IMR-90 (cell line): ENCODE measurements at regions not wholly inside any gene's neighbourhood (a gene's known extent, or its start where the extent isn't known, plus 50 kb on each side); places are given as distances from the start of the nearest gene placed in this dataset.

Experiments
- ATAC-seq: fragments of 200-7000 bp; cut with Tn5 transposase; 2 replicates; pipeline ENCODE4 v1.9.1; 2020; ENCODE audit warnings: low read depth, mild to moderate bottlenecking, moderate library complexity
- BruUV-seq: library from RNA; stranded (reverse); fragments of 400-500 nt; replicated peaks from 2 replicates; lab custom pipeline; 2021; lab: Mats Ljungman, UMichigan
- CTCF ChIA-PET: fragments of 300-600 bp; formaldehyde crosslinking; extraction: SDS; loops from one replicate; lab custom pipeline; 2021; ENCODE audit warnings: antibody characterized with exemption; lab: Yijun Ruan, JAX
- POLR2A ChIA-PET: fragments of 300-600 bp; sonication (Branson Sonifier 250); formaldehyde crosslinking; loops from one replicate; lab custom pipeline; 2022; ENCODE audit warnings: antibody characterized with exemption; ENCODE audit not compliant: unreplicated experiment; lab: Charles Lee
- DNase-seq: peaks from one replicate; pipeline ENCODE4 v3.0.0; 2013
- H2AFZ ChIP-seq: replicated peaks from 2 replicates; pipeline ENCODE3; 2013; ENCODE audit warnings: low read length, mild to moderate bottlenecking; ENCODE audit not compliant: poor library complexity
- H2AK5ac ChIP-seq: 2 replicates; pipeline ENCODE4 v1.6.1; 2013; ENCODE audit warnings: low read depth, low read length, inconsistent platforms
- H2AK9ac ChIP-seq: replicated peaks from 2 replicates; pipeline ENCODE3; 2013; ENCODE audit warnings: mild to moderate bottlenecking, low read depth, low read length, moderate library complexity; ENCODE audit not compliant: poor library complexity
- H2BK120ac ChIP-seq: 2 replicates; pipeline ENCODE4 v1.6.1; 2013; ENCODE audit warnings: low read depth, low read length, inconsistent platforms
- H2BK15ac ChIP-seq: 3 replicates; pipeline ENCODE4 v1.6.1; 2013; ENCODE audit warnings: low read depth, low read length, inconsistent platforms
- H2BK20ac ChIP-seq: 2 replicates; pipeline ENCODE4 v1.6.1; 2013; ENCODE audit warnings: low read depth, mild to moderate bottlenecking, inconsistent platforms, low read length, moderate library complexity
- H2BK5ac ChIP-seq: 2 replicates; pipeline ENCODE4 v1.6.1; 2013; ENCODE audit warnings: mild to moderate bottlenecking, low read depth, low read length, inconsistent platforms; ENCODE audit not compliant: poor library complexity, severe bottlenecking
- H3K14ac ChIP-seq: replicated peaks from 2 replicates; pipeline ENCODE4 v1.6.1; 2013; ENCODE audit warnings: low read depth, low read length, inconsistent platforms
- H3K18ac ChIP-seq: 2 replicates; pipeline ENCODE4 v1.6.1; 2013; ENCODE audit warnings: low read depth, low read length, control low read depth
- H3K23ac ChIP-seq: 2 replicates; pipeline ENCODE4 v1.6.1; 2013; ENCODE audit warnings: low read depth, low read length, inconsistent platforms
- H3K27ac ChIP-seq: 2 replicates; pipeline ENCODE4 v1.5.1; 2013; ENCODE audit warnings: mild to moderate bottlenecking, control low read depth, low read length; ENCODE audit not compliant: insufficient read depth
- H3K27me3 ChIP-seq: 2 replicates; pipeline ENCODE4 v1.6.1; 2013; ENCODE audit warnings: low read length; ENCODE audit not compliant: control insufficient read depth, insufficient read depth
- H3K36me3 ChIP-seq: 2 replicates; pipeline ENCODE4 v1.6.1; 2013; ENCODE audit warnings: low read length, mixed read lengths; ENCODE audit not compliant: control insufficient read depth, insufficient read depth
- H3K4ac ChIP-seq: 2 replicates; pipeline ENCODE4 v1.6.1; 2013; ENCODE audit warnings: low read depth, low read length, inconsistent platforms
- H3K4me1 ChIP-seq: 2 replicates; pipeline ENCODE4 v1.6.1; 2013; ENCODE audit warnings: low read length, mixed read lengths; ENCODE audit not compliant: control insufficient read depth, insufficient read depth
- H3K4me2 ChIP-seq: 2 replicates; pipeline ENCODE4 v1.6.1; 2013; ENCODE audit warnings: low read depth, mild to moderate bottlenecking, control low read depth, low read length, moderate library complexity
- H3K4me3 ChIP-seq: 2 replicates; pipeline ENCODE4 v1.5.1; 2013; ENCODE audit warnings: low read depth, mild to moderate bottlenecking, control low read depth, low read length, moderate library complexity; ENCODE audit not compliant: insufficient read depth
- H3K56ac ChIP-seq: 2 replicates; pipeline ENCODE4 v1.6.1; 2013; ENCODE audit warnings: low read length, inconsistent platforms; ENCODE audit not compliant: insufficient read depth; ENCODE audit errors: extremely low read depth
- H3K79me1 ChIP-seq, 2 experiments: 2 replicates each; pipeline ENCODE4 v1.6.1; 2013; ENCODE audit warnings: low read length in 2 of 2, inconsistent platforms in 1 of 2, low read depth in 1 of 2
- H3K9ac ChIP-seq: 2 replicates; pipeline ENCODE4 v1.6.1; 2013; ENCODE audit warnings: low read depth, low read length, control low read depth
- H3K9me1 ChIP-seq: 2 replicates; pipeline ENCODE4 v1.6.1; 2013; ENCODE audit warnings: low read length, inconsistent platforms; ENCODE audit not compliant: insufficient read depth
- H3K9me3 ChIP-seq: 2 replicates; pipeline ENCODE4 v1.6.1; 2013; ENCODE audit warnings: low read length; ENCODE audit not compliant: control insufficient read depth, insufficient read depth
- H4K20me1 ChIP-seq: 2 replicates; pipeline ENCODE4 v1.6.1; 2013; ENCODE audit warnings: low read length, inconsistent platforms; ENCODE audit not compliant: insufficient read depth
- H4K5ac ChIP-seq: 2 replicates; pipeline ENCODE4 v1.6.1; 2013; ENCODE audit warnings: mild to moderate bottlenecking, low read depth, low read length, control low read depth
- H4K8ac ChIP-seq, 2 experiments: 2 replicates each; pipeline ENCODE4 v1.6.1; 2013; ENCODE audit warnings: low read depth in 2 of 2, low read length in 2 of 2, control low read depth in 1 of 2, inconsistent platforms in 1 of 2
- H4K91ac ChIP-seq: 2 replicates; pipeline ENCODE4 v1.6.1; 2013; ENCODE audit warnings: low read depth, low read length, inconsistent platforms; ENCODE audit not compliant: insufficient read depth
- BHLHE40 ChIP-seq: fragments of 150-350 bp; IDR thresholded peaks from 2 replicates; pipeline ENCODE4 v1.6.1; 2016; ENCODE audit warnings: mild to moderate bottlenecking, low read depth, low read length
- CEBPB ChIP-seq: IDR thresholded peaks from 2 replicates; pipeline ENCODE4 v1.6.1; 2012; ENCODE audit warnings: low read depth, low read length, improper control_type of control experiment
- CHD1 ChIP-seq: IDR thresholded peaks from 2 replicates; pipeline ENCODE4 v1.6.1; 2012; ENCODE audit warnings: low read depth, low read length, improper control_type of control experiment
- FOS ChIP-seq: fragments of 150-350 bp; IDR thresholded peaks from 2 replicates; pipeline ENCODE4 v1.6.1; 2016; ENCODE audit warnings: low read depth, low read length
- MAFK ChIP-seq: IDR thresholded peaks from 2 replicates; pipeline ENCODE4 v1.6.1; 2012; ENCODE audit warnings: low read depth, low read length, improper control_type of control experiment
- MAZ ChIP-seq: IDR thresholded peaks from 2 replicates; pipeline ENCODE4 v1.6.1; 2012; ENCODE audit warnings: low read depth, mild to moderate bottlenecking, low read length, improper control_type of control experiment, moderate library complexity, borderline replicate concordance
- MXI1 ChIP-seq: IDR thresholded peaks from 2 replicates; pipeline ENCODE4 v1.6.1; 2012; ENCODE audit warnings: low read depth, mild to moderate bottlenecking, low read length, moderate library complexity, borderline replicate concordance
- NFE2L2 ChIP-seq: fragments of 150-350 bp; IDR thresholded peaks from 2 replicates; pipeline ENCODE4 v1.6.1; 2016; ENCODE audit warnings: low read depth, mild to moderate bottlenecking, low read length
- RCOR1 ChIP-seq: IDR thresholded peaks from 2 replicates; pipeline ENCODE4 v1.6.1; 2012; ENCODE audit warnings: mild to moderate bottlenecking, low read length, improper control_type of control experiment; ENCODE audit not compliant: insufficient replicate concordance
- RFX5 ChIP-seq: IDR thresholded peaks from 2 replicates; pipeline ENCODE4 v1.8.0; 2012; ENCODE audit warnings: low read depth, mild to moderate bottlenecking, low read length, moderate library complexity
- SMC3 ChIP-seq: fragments of 150-350 bp; IDR thresholded peaks from 2 replicates; pipeline ENCODE4 v1.6.1; 2016; ENCODE audit warnings: low read depth, mild to moderate bottlenecking, antibody characterized with exemption, low read length, moderate library complexity
- WGBS, 2 experiments: methylation state at CpG; one replicate each; pipeline versions ENCODE4 v1.1.5 to v1.1.7; 2013; ENCODE audit warnings: missing lambda C conversion rate in 2 of 2; ENCODE audit not compliant: insufficient read length in 1 of 2; ENCODE audit errors: extremely low coverage in 2 of 2; 5-methylcytosine and 5-hydroxymethylcytosine counted together
- dilution Hi-C: fragments of 300-500 bp; cut with HindIII; formaldehyde crosslinking; loops from one replicate; pipeline ENCODE4 v1.14.3; 2018; ENCODE audit warnings: low sequenced_read_pairs; ENCODE audit not compliant: unreplicated experiment
- in situ Hi-C: fragments of 300-500 bp; cut with MboI; formaldehyde crosslinking; loops from 3 replicates; pipeline ENCODE4 v1.14.3; 2019; ENCODE audit warnings: low sequenced_read_pairs, inconsistent platforms, mixed read lengths
- intact Hi-C: fragments of 100-400 bp; cut with micrococcal nuclease; formaldehyde crosslinking; loops from 2 replicates; pipeline ENCODE4 v1.10.0; 2022
- TF ChIP-seq, protein P1 (sequence below): fragments of 150-350 bp; IDR thresholded peaks from 2 replicates; pipeline ENCODE4 v1.6.1; 2017; ENCODE audit warnings: mild to moderate bottlenecking, antibody characterized with exemption, low read length, low read depth

DNA sequence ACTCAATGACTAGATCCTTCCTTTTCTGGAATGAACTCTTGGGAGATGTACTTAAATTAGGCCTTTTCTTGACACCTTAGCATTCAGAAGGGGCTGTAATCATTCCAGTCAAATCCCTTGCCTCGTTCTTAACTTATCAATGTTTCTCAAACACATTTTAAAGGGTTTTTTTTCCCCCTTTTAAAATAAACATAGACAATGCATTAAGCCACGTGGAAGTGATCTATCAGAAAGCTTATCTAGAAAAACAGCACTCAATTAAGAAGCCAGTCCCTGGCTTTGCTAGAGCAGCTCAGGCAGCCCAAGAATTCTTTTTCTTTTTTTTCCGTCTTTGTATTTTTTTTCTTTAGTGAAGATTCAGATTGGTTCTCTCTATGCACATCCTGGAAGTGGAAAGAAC, 118.2 kb downstream of the PCDH7 start:
- BruUV-seq: no TSS peak
- no peak overlapping the region for H3K27ac ChIP-seq
- no peak overlapping the region for H3K56ac ChIP-seq
- H3K4me3 ChIP-seq: no peak overlapping the region
- H3K23ac ChIP-seq: no peak overlapping the region
- H3K9ac ChIP-seq: no peak overlapping the region
- no peak overlapping the region for H4K91ac ChIP-seq
- DNase-seq (no peak), ATAC-seq (no peak)
- ChIA-PET CTCF (no interaction called here), POLR2A (no interaction called here)
- H2AFZ ChIP-seq: no peak overlapping the region
- H3K4me2 ChIP-seq: no peak overlapping the region
- no peak overlapping the region for H4K5ac ChIP-seq
- H3K4me1 ChIP-seq: peaks cover 5% of the 10 kb centered on the region
- dilution Hi-C loops: no loop called here
- no peak overlapping the region for H4K8ac ChIP-seq
- no peak overlapping the region for H3K4ac ChIP-seq
- no peaks in the 10 kb centered on the region for H3K9me3 ChIP-seq
- H3K79me1 ChIP-seq: no peaks in the 10 kb centered on the region
- H3K36me3 ChIP-seq: no peaks in the 10 kb centered on the region
- in situ Hi-C loops: no loop called here
- H3K9me1 ChIP-seq: no peaks in the 10 kb centered on the region
- no peak overlapping the region for H2BK5ac ChIP-seq
- no peaks in the 10 kb centered on the region for H4K20me1 ChIP-seq
- H2BK15ac ChIP-seq: no peak overlapping the region
- intact Hi-C loops: no loop called here
- H2AK5ac ChIP-seq: no peak overlapping the region
- no peak overlapping the region for H3K18ac ChIP-seq
- H3K14ac ChIP-seq: no peak overlapping the region
- TF ChIP-seq CHD1: no peak
- TF ChIP-seq MAFK: no peak
- no peak for TF ChIP-seq MAZ
- no peak for TF ChIP-seq CEBPB
- no peak for TF ChIP-seq FOS
- TF ChIP-seq RCOR1: no peak
- TF ChIP-seq SMC3: no peak
- TF ChIP-seq, protein P1, sequence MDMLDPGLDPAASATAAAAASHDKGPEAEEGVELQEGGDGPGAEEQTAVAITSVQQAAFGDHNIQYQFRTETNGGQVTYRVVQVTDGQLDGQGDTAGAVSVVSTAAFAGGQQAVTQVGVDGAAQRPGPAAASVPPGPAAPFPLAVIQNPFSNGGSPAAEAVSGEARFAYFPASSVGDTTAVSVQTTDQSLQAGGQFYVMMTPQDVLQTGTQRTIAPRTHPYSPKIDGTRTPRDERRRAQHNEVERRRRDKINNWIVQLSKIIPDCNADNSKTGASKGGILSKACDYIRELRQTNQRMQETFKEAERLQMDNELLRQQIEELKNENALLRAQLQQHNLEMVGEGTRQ: no peak
- TF ChIP-seq BHLHE40: no peak
- TF ChIP-seq RFX5: no peak
- no peak for TF ChIP-seq NFE2L2
- TF ChIP-seq MXI1: no peak
- no peak overlapping the region for H2BK20ac ChIP-seq
- no peak overlapping the region for H2AK9ac ChIP-seq
- no peaks in the 10 kb centered on the region for H3K27me3 ChIP-seq
- H2BK120ac ChIP-seq: no peak overlapping the region
- no CpG with 5 or more reads among the region's 3 CpGs for WGBS, 2 experiments
